ENCODE measurements at regions not wholly inside any gene's neighbourhood (a gene's known extent, or its start where the extent isn't known, plus 50 kb on each side); places are given as distances from the start of the nearest gene placed in this dataset.
"Not testable (repeated sequence)": the region's sequence is repeated elsewhere in the genome, so short reads cannot be mapped to it uniquely, and the experiment has no call there.

- in situ Hi-C loops (cut with HindIII; ENCODE audit: extremely low pct_ligation_motif_present, low pct_unique_long_range_greater_than_20kb): no loop called here
- WGBS (ENCODE audit: low lambda C conversion rate): 18% methylated on average over 2 of the region's 2 CpGs
- H3K36me3 ChIP-seq (replicated peaks in 1 of 2; ENCODE audit: control insufficient read depth in 1 of 2, insufficient read depth in 2 of 2, low read length in 2 of 2): no peaks in the 10 kb centered on the region
- DNase-seq (ENCODE audit: low spot score): no peak
- H3K27ac ChIP-seq (ENCODE audit: extremely low read length, insufficient read depth, low read length): no peak overlapping the region
- H2AFZ ChIP-seq (ENCODE audit: low read length): no peak overlapping the region
- ChIA-PET CTCF (ENCODE audit: low intra/inter-chr PET ratio, low total read pairs) (no interaction called here), POLR2A (no interaction called here)
- H3K4me3 ChIP-seq (replicated peaks in 1 of 3; ENCODE audit: insufficient read depth in 1 of 3, low read depth in 2 of 3, low read length in 3 of 3): no peak overlapping the region
- ATAC-seq: no peak
- H3K4me1 ChIP-seq (ENCODE audit: insufficient read depth, low read length): no peaks in the 10 kb centered on the region
- no peak for FAIRE-seq
- H4K20me1 ChIP-seq (ENCODE audit: insufficient read depth, low read length): no peaks in the 10 kb centered on the region
- TF ChIP-seq HNF4G (IDR thresholded peaks at IDR 0.05; ENCODE audit: borderline replicate concordance, low read depth, low read length): no peak
- TF ChIP-seq HNF4G (CRISPR knock-in tag; IDR thresholded peaks at IDR 0.05; ENCODE audit: borderline replicate concordance, low read depth): no peak
- TF ChIP-seq HMGA1 (CRISPR knock-in tag; conservative IDR thresholded peaks at IDR 0.05): no peak
- no peak for TF ChIP-seq ZNF33B (CRISPR knock-in tag; IDR thresholded peaks at IDR 0.05)
- TF ChIP-seq MED13 (CRISPR knock-in tag; IDR thresholded peaks at IDR 0.05): no peak
- no peak for TF ChIP-seq GMEB1 (CRISPR knock-in tag; IDR thresholded peaks at IDR 0.05; ENCODE audit: borderline replicate concordance)
- no peak for TF ChIP-seq FOXJ3 (CRISPR knock-in tag; IDR thresholded peaks at IDR 0.05; ENCODE audit: borderline replicate concordance)
- no peak for TF ChIP-seq GMEB2 (CRISPR knock-in tag; IDR thresholded peaks at IDR 0.05; ENCODE audit: low read depth)
- no peak for TF ChIP-seq JDP2 (CRISPR knock-in tag; IDR thresholded peaks at IDR 0.05; ENCODE audit: borderline replicate concordance)
- TF ChIP-seq ZNF790 (CRISPR knock-in tag; IDR thresholded peaks at IDR 0.05; ENCODE audit: borderline replicate concordance): no peak
- TF ChIP-seq GPN1 (CRISPR knock-in tag; IDR thresholded peaks at IDR 0.05; ENCODE audit: borderline replicate concordance): no peak
- TF ChIP-seq HHEX (CRISPR knock-in tag; IDR thresholded peaks at IDR 0.05): no peak
- no peak for TF ChIP-seq JUNB (CRISPR knock-in tag; IDR thresholded peaks at IDR 0.05; ENCODE audit: borderline replicate concordance)
- TF ChIP-seq CC2D1A (CRISPR knock-in tag; IDR thresholded peaks at IDR 0.05): no peak
- TF ChIP-seq ZNF124 (CRISPR knock-in tag; IDR thresholded peaks at IDR 0.05): no peak
- no peak for TF ChIP-seq FOSL2 (CRISPR knock-in tag; IDR thresholded peaks at IDR 0.05)
- TF ChIP-seq NFE2L1 (CRISPR knock-in tag; IDR thresholded peaks at IDR 0.05; ENCODE audit: borderline replicate concordance): no peak
- TF ChIP-seq STAT5B (CRISPR knock-in tag; IDR thresholded peaks at IDR 0.05): no peak
- H3K4me2 ChIP-seq (ENCODE audit: low read depth, low read length): no peak overlapping the region
- no peaks in the 10 kb centered on the region for H3K79me2 ChIP-seq (ENCODE audit: insufficient read depth, low read length)
- no peaks in the 10 kb centered on the region for H3K9me3 ChIP-seq (ENCODE audit: low read length)
- BruUV-seq (replicated peaks): no TSS peak
- intact Hi-C loops (cut with micrococcal nuclease; ENCODE audit: unreplicated experiment): no loop called here
- H3K27me3 ChIP-seq (ENCODE audit: control insufficient read depth in 1 of 2, insufficient read depth in 2 of 2, low read length in 2 of 2): 0 out of 5 replicates have a peak, but pooled peaks cover 0 to 4% of the 10 kb centered on the region in 2 experiments
- H3K9ac ChIP-seq (ENCODE audit: insufficient read depth, low read depth, low read length): no peak overlapping the region
Observed at GRCh38 chr6:56827908-56828649, 126.8 kb upstream of the BEND6 start.

- H3K27me3 ChIP-seq (ENCODE audit: control insufficient read depth in 1 of 2, insufficient read depth in 2 of 2, low read length in 2 of 2); H3K4me3 ChIP-seq (replicated peaks in 1 of 3; ENCODE audit: insufficient read depth in 1 of 3, low read depth in 2 of 3, low read length in 3 of 3); intact Hi-C loops (cut with micrococcal nuclease; ENCODE audit: unreplicated experiment); H3K4me1 ChIP-seq (ENCODE audit: insufficient read depth, low read length); H3K36me3 ChIP-seq (replicated peaks in 1 of 2; ENCODE audit: control insufficient read depth in 1 of 2, insufficient read depth in 2 of 2, low read length in 2 of 2); H2AFZ ChIP-seq (ENCODE audit: low read length); in situ Hi-C loops (cut with HindIII; ENCODE audit: extremely low pct_ligation_motif_present, low pct_unique_long_range_greater_than_20kb); CTCF ChIA-PET (ENCODE audit: low intra/inter-chr PET ratio, low total read pairs); ATAC-seq; POLR2A ChIA-PET; H3K79me2 ChIP-seq (ENCODE audit: insufficient read depth, low read length); DNase-seq (ENCODE audit: low spot score); H3K4me2 ChIP-seq (ENCODE audit: low read depth, low read length); H4K20me1 ChIP-seq (ENCODE audit: insufficient read depth, low read length); H3K9ac ChIP-seq (ENCODE audit: insufficient read depth, low read depth, low read length); H3K9me3 ChIP-seq (ENCODE audit: low read length); BruUV-seq (replicated peaks); FAIRE-seq; H3K27ac ChIP-seq (ENCODE audit: extremely low read length, insufficient read depth, low read length): not testable (repeated sequence)
- WGBS (ENCODE audit: low lambda C conversion rate): 86% methylated on average over 11 of the region's 26 CpGs
Observed at GRCh38 chr6:56824431-56824830, 130.5 kb upstream of the BEND6 start.

Measured in HepG2 (cell line).